ENCODE measurements at regions not wholly inside any gene's neighbourhood (a gene's known extent, or its start where the extent isn't known, plus 50 kb on each side); places are given as distances from the start of the nearest gene placed in this dataset.

GRCh38 chr4:31548021-31548420 lies 827.9 kb downstream of the PCDH7 start:
- ChIA-PET POLR2A (no interaction called here), CTCF (no interaction called here)
- no peak for DNase-seq (ENCODE audit: low read depth, low spot score)
- no peak for TF ChIP-seq CTCF (IDR thresholded peaks at IDR 0.05; ENCODE audit: insufficient read depth, low read length, missing control alignments)
- no peak overlapping the region for H3K4me3 ChIP-seq (ENCODE audit: low read depth, low read length)

GRCh38 chr4:31548823-31549222 lies 828.7 kb downstream of the PCDH7 start:
- CTCF ChIA-PET = no interaction called here
- TF ChIP-seq CTCF (IDR thresholded peaks at IDR 0.05; ENCODE audit: insufficient read depth, low read length, missing control alignments) = no peak
- POLR2A ChIA-PET = no interaction called here
- DNase-seq (ENCODE audit: low read depth, low spot score) = no peak
- no peak overlapping the region for H3K4me3 ChIP-seq (ENCODE audit: low read depth, low read length)

- no peak overlapping the region for H3K4me3 ChIP-seq (ENCODE audit: low read depth, low read length)
- ChIA-PET CTCF (no interaction called here), POLR2A (no interaction called here)
- DNase-seq (ENCODE audit: low read depth, low spot score) = no peak
- no peak for TF ChIP-seq CTCF (IDR thresholded peaks at IDR 0.05; ENCODE audit: insufficient read depth, low read length, missing control alignments)
Observed at GRCh38 chr4:31549256-31549655, 829.1 kb downstream of the PCDH7 start.

GRCh38 chr4:31557437-31557836 lies 837.3 kb downstream of the PCDH7 start:
- H3K4me3 ChIP-seq (ENCODE audit: low read depth, low read length) = no peak overlapping the region
- ChIA-PET CTCF (no interaction called here), POLR2A (no interaction called here)
- no peak for TF ChIP-seq CTCF (IDR thresholded peaks at IDR 0.05; ENCODE audit: insufficient read depth, low read length, missing control alignments)
- DNase-seq (ENCODE audit: low read depth, low spot score) = no peak

GRCh38 chr4:31573554-31573953 lies 853.4 kb downstream of the PCDH7 start:
- ChIA-PET CTCF (no interaction called here), POLR2A (no interaction called here)
- no peak overlapping the region for H3K4me3 ChIP-seq (ENCODE audit: low read depth, low read length)
- DNase-seq (ENCODE audit: low read depth, low spot score) = no peak
- no peak for TF ChIP-seq CTCF (IDR thresholded peaks at IDR 0.05; ENCODE audit: insufficient read depth, low read length, missing control alignments)

GRCh38 chr4:31575504-31575903 lies 855.3 kb downstream of the PCDH7 start:
- POLR2A ChIA-PET = no interaction called here
- no peak overlapping the region for H3K4me3 ChIP-seq (ENCODE audit: low read depth, low read length)
- DNase-seq (ENCODE audit: low read depth, low spot score) = no peak
- CTCF ChIA-PET = no interaction called here
- no peak for TF ChIP-seq CTCF (IDR thresholded peaks at IDR 0.05; ENCODE audit: insufficient read depth, low read length, missing control alignments)
